ENCODE measurements at regions not wholly inside any gene's neighbourhood (a gene's known extent, or its start where the extent isn't known, plus 50 kb on each side); places are given as distances from the start of the nearest gene placed in this dataset.

- no peak for DNase-seq (ENCODE audit: low spot score)
Observed at GRCh38 chr10:3016016-3016415, 51.3 kb upstream of the PFKP start.

GRCh38 chr10:3014968-3015367 is 52.4 kb upstream of the PFKP start:
- no peak for DNase-seq (ENCODE audit: low spot score)

- no peak for DNase-seq (ENCODE audit: low spot score)
Observed at GRCh38 chr10:3012223-3012622, 55.1 kb upstream of the PFKP start.

GRCh38 chr10:3010816-3011460 is 56.4 kb upstream of the PFKP start:
- no peak for DNase-seq (ENCODE audit: low spot score)

GRCh38 chr10:3010334-3010733 is 57.0 kb upstream of the PFKP start:
- DNase-seq (ENCODE audit: low spot score) = no peak

- DNase-seq (ENCODE audit: low spot score) = peak; percentile 2
Observed at GRCh38 chr10:3009341-3009740, 58.0 kb upstream of the PFKP start.

GRCh38 chr10:3008518-3009195 is 58.7 kb upstream of the PFKP start:
- no peak for DNase-seq (ENCODE audit: low spot score)

- no peak for DNase-seq (ENCODE audit: low spot score)
Observed at GRCh38 chr10:3006607-3007006, 60.7 kb upstream of the PFKP start.

- no peak for DNase-seq (ENCODE audit: low spot score)
Observed at GRCh38 chr10:3006093-3006492, 61.3 kb upstream of the PFKP start.

GRCh38 chr10:3002304-3002703 is 65.0 kb upstream of the PFKP start:
- peak; percentile 14 for DNase-seq (ENCODE audit: low spot score)

GRCh38 chr10:3000048-3000447 is 67.3 kb upstream of the PFKP start:
- DNase-seq (ENCODE audit: low spot score) = no peak

- DNase-seq (ENCODE audit: low spot score) = no peak
Observed at GRCh38 chr10:2994221-2994961, 73.0 kb upstream of the PFKP start.

GRCh38 chr10:2993636-2994035 is 73.7 kb upstream of the PFKP start:
- DNase-seq (ENCODE audit: low spot score) = no peak

- DNase-seq (ENCODE audit: low spot score) = no peak
Observed at GRCh38 chr10:2992401-2993198, 74.7 kb upstream of the PFKP start.

- DNase-seq (ENCODE audit: low spot score) = no peak
Observed at GRCh38 chr10:2990764-2991163, 76.6 kb upstream of the PFKP start.

GRCh38 chr10:2989292-2989947 is 77.9 kb upstream of the PFKP start:
- no peak for DNase-seq (ENCODE audit: low spot score)

GRCh38 chr10:2987185-2987768 is 80.1 kb upstream of the PFKP start:
- no peak for DNase-seq (ENCODE audit: low spot score)

GRCh38 chr10:2986391-2986801 is 81.0 kb upstream of the PFKP start:
- DNase-seq (ENCODE audit: low spot score) = no peak

GRCh38 chr10:2985729-2986232 is 81.6 kb upstream of the PFKP start:
- DNase-seq (ENCODE audit: low spot score) = no peak

- no peak for DNase-seq (ENCODE audit: low spot score)
Observed at GRCh38 chr10:2984682-2985081, 82.7 kb upstream of the PFKP start.

- DNase-seq (ENCODE audit: low spot score) = no peak
Observed at GRCh38 chr10:2982146-2982545, 85.2 kb upstream of the PFKP start.

All from activated CD4-positive, alpha-beta T cell treated with anti-CD3 and anti-CD28 coated beads, Interleukin-2, Interleukin-4, amounts not matched to agents 100 ng/mL and 50 ng/mL, durations not matched to agents 16 hours and 8 hours (primary cell).